PC-9 (cell line): ENCODE measurements at regions not wholly inside any gene's neighbourhood (a gene's known extent, or its start where the extent isn't known, plus 50 kb on each side); places are given as distances from the start of the nearest gene placed in this dataset.
"Not testable (repeated sequence)": the region's sequence is repeated elsewhere in the genome, so short reads cannot be mapped to it uniquely, and the experiment has no call there.

Experiments used
- BruUV-seq: library from RNA; stranded (reverse); fragments of 400-500 nt; replicated peaks from 2 replicates; lab custom pipeline; 2021; lab: Mats Ljungman, UMichigan
- CTCF ChIA-PET: fragments of 300-600 bp; sonication (Branson Sonifier 250); formaldehyde crosslinking; loops from one replicate; lab custom pipeline; 2022; ENCODE audit warnings: antibody characterized with exemption; lab: Charles Lee
- POLR2A ChIA-PET: fragments of 300-600 bp; sonication (Branson Sonifier 250); formaldehyde crosslinking; loops from one replicate; lab custom pipeline; 2022; ENCODE audit warnings: antibody characterized with exemption; ENCODE audit not compliant: unreplicated experiment; lab: Charles Lee
- DNase-seq, 2 experiments: peaks; one replicate each; pipeline versions ENCODE4 v3.0.0 to v3.0.0-alpha.2; 2015 to 2022; ENCODE audit warnings: mixed read lengths in 1 of 2
- H2AFZ ChIP-seq: fragments of 200-600 bp; sonication (generic); 2 replicates; pipeline ENCODE4 v1.8.1; 2017; ENCODE audit warnings: antibody characterized with exemption
- H3F3A ChIP-seq: fragments of 200-600 bp; sonication (generic); 2 replicates; pipeline ENCODE4 v1.8.1; 2017; ENCODE audit warnings: antibody characterized with exemption, mild to moderate bottlenecking, low read depth; ENCODE audit not compliant: insufficient read depth
- H3K27ac ChIP-seq: fragments of 200-600 bp; sonication (generic); 2 replicates; pipeline ENCODE4 v1.6.1; 2016; ENCODE audit warnings: mixed run types
- H3K27me3 ChIP-seq: fragments of 200-600 bp; sonication (generic); 2 replicates; pipeline ENCODE4 v1.6.1; 2016; ENCODE audit warnings: low read depth, mixed run types; ENCODE audit not compliant: insufficient read depth
- H3K36me3 ChIP-seq: fragments of 200-600 bp; sonication (generic); 2 replicates; pipeline ENCODE4 v1.6.1; 2016; ENCODE audit warnings: low read depth, mixed run types
- H3K4me1 ChIP-seq: fragments of 200-600 bp; sonication (generic); replicated peaks from 2 replicates; pipeline ENCODE4 v1.6.1; 2016; ENCODE audit warnings: mixed run types; ENCODE audit not compliant: insufficient read depth
- H3K4me2 ChIP-seq: fragments of 200-600 bp; sonication (generic); 2 replicates; pipeline ENCODE4 v1.6.1; 2017; ENCODE audit warnings: mixed run types
- H3K4me3 ChIP-seq: fragments of 200-600 bp; sonication (generic); 2 replicates; pipeline ENCODE4 v1.6.1; 2016; ENCODE audit warnings: mixed run types
- H3K79me2 ChIP-seq: fragments of 200-600 bp; sonication (generic); 2 replicates; pipeline ENCODE4 v1.6.1; 2017; ENCODE audit warnings: low read depth, mixed run types
- H3K9me2 ChIP-seq: fragments of 200-600 bp; sonication (generic); 2 replicates; pipeline ENCODE4 v1.8.1; 2017; ENCODE audit warnings: mild to moderate bottlenecking; ENCODE audit not compliant: insufficient read depth
- H3K9me3 ChIP-seq: fragments of 200-600 bp; sonication (generic); 2 replicates; pipeline ENCODE4 v1.8.1; 2016; ENCODE audit warnings: low read depth; ENCODE audit not compliant: insufficient read depth
- H4K20me1 ChIP-seq: fragments of 200-600 bp; sonication (generic); 2 replicates; pipeline ENCODE4 v1.8.1; 2017; ENCODE audit not compliant: insufficient read depth
- EZH2 ChIP-seq: fragments of 200-600 bp; sonication (generic); IDR thresholded peaks from 2 replicates; pipeline ENCODE4 v1.8.0; 2017; ENCODE audit warnings: antibody characterized with exemption, low read depth
- intact Hi-C: fragments of 100-400 bp; cut with micrococcal nuclease; formaldehyde crosslinking; loops from one replicate; pipeline ENCODE4 v1.10.0; 2022; ENCODE audit not compliant: unreplicated experiment
- TF ChIP-seq, protein P1 (sequence below): fragments of 200-600 bp; sonication (generic); conservative IDR thresholded peaks from 2 replicates; pipeline ENCODE4 v1.6.1; 2017; ENCODE audit warnings: mixed run types, antibody characterized with exemption, mild to moderate bottlenecking, moderate library complexity

DNA sequence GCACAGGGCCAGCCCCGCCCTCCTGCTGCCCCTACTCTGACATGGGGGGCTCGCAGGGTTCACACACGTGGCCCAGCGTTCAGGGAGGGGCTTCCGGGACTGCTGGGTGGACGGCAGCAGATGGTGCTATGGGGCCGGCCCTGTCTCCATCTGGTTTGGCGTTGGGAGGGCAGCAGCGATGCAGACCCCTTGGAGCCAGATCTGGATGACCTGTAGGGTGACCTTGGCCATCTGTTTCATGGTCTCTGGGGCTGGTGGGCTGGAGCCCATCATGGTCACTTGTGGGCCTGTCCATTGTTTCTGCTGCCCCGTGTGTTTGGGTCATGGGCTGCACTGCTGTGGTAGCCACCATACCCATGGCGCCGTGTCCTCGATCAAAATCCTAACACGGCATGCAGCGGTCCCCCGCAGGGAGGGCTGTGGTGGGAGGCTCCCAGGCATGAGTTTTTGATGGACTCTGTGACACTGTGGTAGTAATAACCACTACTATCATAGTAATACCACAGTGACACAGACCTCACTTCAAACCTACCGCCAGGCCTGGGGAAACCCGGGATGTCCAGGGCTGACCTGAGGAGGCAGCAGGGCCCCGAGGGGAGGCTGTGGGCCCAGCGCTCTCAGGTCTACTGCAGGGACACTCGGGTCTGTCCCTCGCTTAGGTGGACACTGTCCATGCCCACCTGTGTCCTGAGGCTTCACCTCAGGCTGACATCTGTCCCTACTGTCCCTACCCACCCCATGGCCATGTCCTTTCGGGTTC, 359.4 kb downstream of the TMEM121 start:
- no TSS peak for BruUV-seq
- TF ChIP-seq EZH2 = no peak
- TF ChIP-seq, protein P1, sequence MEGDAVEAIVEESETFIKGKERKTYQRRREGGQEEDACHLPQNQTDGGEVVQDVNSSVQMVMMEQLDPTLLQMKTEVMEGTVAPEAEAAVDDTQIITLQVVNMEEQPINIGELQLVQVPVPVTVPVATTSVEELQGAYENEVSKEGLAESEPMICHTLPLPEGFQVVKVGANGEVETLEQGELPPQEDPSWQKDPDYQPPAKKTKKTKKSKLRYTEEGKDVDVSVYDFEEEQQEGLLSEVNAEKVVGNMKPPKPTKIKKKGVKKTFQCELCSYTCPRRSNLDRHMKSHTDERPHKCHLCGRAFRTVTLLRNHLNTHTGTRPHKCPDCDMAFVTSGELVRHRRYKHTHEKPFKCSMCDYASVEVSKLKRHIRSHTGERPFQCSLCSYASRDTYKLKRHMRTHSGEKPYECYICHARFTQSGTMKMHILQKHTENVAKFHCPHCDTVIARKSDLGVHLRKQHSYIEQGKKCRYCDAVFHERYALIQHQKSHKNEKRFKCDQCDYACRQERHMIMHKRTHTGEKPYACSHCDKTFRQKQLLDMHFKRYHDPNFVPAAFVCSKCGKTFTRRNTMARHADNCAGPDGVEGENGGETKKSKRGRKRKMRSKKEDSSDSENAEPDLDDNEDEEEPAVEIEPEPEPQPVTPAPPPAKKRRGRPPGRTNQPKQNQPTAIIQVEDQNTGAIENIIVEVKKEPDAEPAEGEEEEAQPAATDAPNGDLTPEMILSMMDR = no peak

DNA sequence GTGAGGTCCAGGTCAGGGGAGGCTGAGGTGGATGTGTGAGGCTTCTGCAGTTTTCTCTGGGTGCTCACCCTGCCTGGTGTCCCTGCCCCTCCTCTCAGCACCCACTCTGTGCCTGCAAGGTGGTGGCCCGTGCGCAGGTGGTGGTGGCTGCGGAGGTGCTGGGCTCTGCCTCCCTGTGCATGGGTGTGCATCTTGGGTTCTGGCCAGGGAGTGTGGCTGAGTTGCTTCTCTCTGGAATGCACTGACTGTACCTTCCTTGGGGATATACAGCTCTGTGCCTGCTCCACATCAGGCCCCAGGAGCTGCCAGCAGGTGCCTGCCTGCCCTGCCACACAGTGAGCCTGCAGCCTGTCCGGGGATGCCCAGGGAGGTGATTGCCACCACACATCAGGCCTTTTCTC, 360.4 kb downstream of the TMEM121 start:
- H3K4me3 ChIP-seq, BruUV-seq, H3F3A ChIP-seq, H3K9me2 ChIP-seq, H3K4me1 ChIP-seq, CTCF ChIA-PET, H3K79me2 ChIP-seq, H2AFZ ChIP-seq, H3K9me3 ChIP-seq, H3K4me2 ChIP-seq, intact Hi-C loops, H3K36me3 ChIP-seq, H4K20me1 ChIP-seq, DNase-seq, H3K27ac ChIP-seq, POLR2A ChIA-PET: not testable (repeated sequence)
- peaks cover 67% of the 10 kb centered on the region for H3K27me3 ChIP-seq

More for the DNA sequence above, 359.4 kb downstream of the TMEM121 start:
- no peaks in the 10 kb centered on the region for H4K20me1 ChIP-seq
- DNase-seq = no peak
- H3K9me2 ChIP-seq = no peaks in the 10 kb centered on the region
- H3K36me3 ChIP-seq = no peaks in the 10 kb centered on the region
- H3K9me3 ChIP-seq = no peaks in the 10 kb centered on the region
- H3K27me3 ChIP-seq = peaks cover 66% of the 10 kb centered on the region
- no peak overlapping the region for H3K4me3 ChIP-seq
- H2AFZ ChIP-seq = no peak overlapping the region
- H3K27ac ChIP-seq = no peak overlapping the region
- intact Hi-C loops = no loop called here
- POLR2A ChIA-PET = no interaction called here
- H3K79me2 ChIP-seq = no peaks in the 10 kb centered on the region
- no peak overlapping the region for H3K4me2 ChIP-seq
- CTCF ChIA-PET = no interaction called here
- no peaks in the 10 kb centered on the region for H3K4me1 ChIP-seq
- no peaks in the 10 kb centered on the region for H3F3A ChIP-seq

DNA sequence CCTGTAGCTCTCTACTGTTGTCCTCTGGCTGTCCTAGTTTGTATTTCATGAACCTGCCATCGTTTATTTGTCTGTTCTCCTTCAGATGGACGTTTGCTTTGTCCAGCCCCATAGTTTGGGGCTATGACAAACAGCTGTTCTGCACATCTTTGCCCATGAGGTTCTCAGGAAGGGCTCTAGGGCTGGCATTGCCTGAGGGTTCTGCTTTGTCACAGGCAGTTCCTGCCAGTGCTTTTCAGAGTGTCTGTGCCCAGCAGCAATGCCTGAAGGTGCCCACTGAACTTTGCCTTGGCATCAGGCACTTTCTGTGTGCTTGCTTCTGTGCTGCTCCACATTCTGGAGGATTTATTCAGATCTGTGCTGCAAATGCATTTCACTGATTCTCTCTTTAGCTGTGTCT, 361.3 kb downstream of the TMEM121 start:
- Histone ChIP-seq H3K4me3 (no peak overlapping the region), H3K36me3 (no peaks in the 10 kb centered on the region), H3K79me2 (no peaks in the 10 kb centered on the region), H3K27ac (no peak overlapping the region), H3K4me2 (no peak overlapping the region), H2AFZ (no peak overlapping the region), H3K9me3 (no peaks in the 10 kb centered on the region), H3F3A (no peaks in the 10 kb centered on the region), H3K9me2 (no peaks in the 10 kb centered on the region), H3K27me3 (peaks cover 69% of the 10 kb centered on the region), H3K4me1 (no peaks in the 10 kb centered on the region), H4K20me1 (no peaks in the 10 kb centered on the region)
- intact Hi-C loops = no loop called here
- POLR2A ChIA-PET = no interaction called here
- no TSS peak for BruUV-seq
- no peak for TF ChIP-seq EZH2
- TF ChIP-seq, protein P1 = no peak
- CTCF ChIA-PET = no interaction called here
- DNase-seq = no peak

GRCh38 chr14:105888151-105888550, 361.8 kb downstream of the TMEM121 start:
- H3K79me2 ChIP-seq = no peaks in the 10 kb centered on the region
- H3K9me2 ChIP-seq = no peaks in the 10 kb centered on the region
- no peak for TF ChIP-seq EZH2
- TF ChIP-seq, protein P1 = no peak
- no peak overlapping the region for H3K4me2 ChIP-seq
- H3K27ac ChIP-seq = no peak overlapping the region
- H3K9me3 ChIP-seq = no peaks in the 10 kb centered on the region
- DNase-seq = no peak
- no peak overlapping the region for H3K4me3 ChIP-seq
- peaks cover 71% of the 10 kb centered on the region for H3K27me3 ChIP-seq
- intact Hi-C loops = no loop called here
- no peaks in the 10 kb centered on the region for H3F3A ChIP-seq
- H2AFZ ChIP-seq = no peak overlapping the region
- ChIA-PET CTCF (no interaction called here), POLR2A (no interaction called here)
- no peaks in the 10 kb centered on the region for H4K20me1 ChIP-seq
- BruUV-seq = no TSS peak
- H3K4me1 ChIP-seq = no peaks in the 10 kb centered on the region
- H3K36me3 ChIP-seq = no peaks in the 10 kb centered on the region
